Activated naive CD4-positive, alpha-beta T cell treated with anti-CD3 and anti-CD28 coated beads, Interleukin-2, amount 10 ng/mL, durations not matched to agents 7 days and 5 days (primary cell): ENCODE measurements at regions not wholly inside any gene's neighbourhood (a gene's known extent, or its start where the extent isn't known, plus 50 kb on each side); places are given as distances from the start of the nearest gene placed in this dataset.

Experiments
- CTCF ChIA-PET: fragments of 350-600 bp; sonication (Branson Sonifier 250); formaldehyde crosslinking; loops from one replicate; lab custom pipeline; 2021; ENCODE audit warnings: antibody characterized with exemption; lab: Charles Lee
- DNase-seq: peaks from one replicate; pipeline ENCODE4 v3.0.0-alpha.2; 2020
- H3K27ac Mint-ChIP-seq: one replicate; pipeline ENCODE4 v1.8.0; 2021; ENCODE audit warnings: mild to moderate bottlenecking, moderate library complexity, mixed read lengths
- H3K27me3 Mint-ChIP-seq: one replicate; pipeline ENCODE4 v1.8.0; 2021; ENCODE audit warnings: mild to moderate bottlenecking, mixed read lengths
- H3K36me3 Mint-ChIP-seq: one replicate; pipeline ENCODE4 v1.8.0; 2021; ENCODE audit warnings: mixed read lengths
- H3K4me1 Mint-ChIP-seq: one replicate; pipeline ENCODE4 v1.8.0; 2021; ENCODE audit warnings: mixed read lengths
- H3K4me3 Mint-ChIP-seq: one replicate; pipeline ENCODE4 v1.8.0; 2021; ENCODE audit warnings: mild to moderate bottlenecking, moderate library complexity, mixed read lengths
- H3K9me3 Mint-ChIP-seq: one replicate; pipeline ENCODE4 v1.8.0; 2021; ENCODE audit warnings: mixed read lengths

GRCh38 chr2:46825939-46826568 lies 89.6 kb downstream of the MCFD2 start:
- Mint-ChIP-seq H3K9me3 (no peaks in the 10 kb centered on the region), H3K4me1 (no peaks in the 10 kb centered on the region), H3K27me3 (peaks cover 35% of the 10 kb centered on the region), H3K4me3 (no peak overlapping the region), H3K27ac (no peak overlapping the region), H3K36me3 (no peaks in the 10 kb centered on the region)
- CTCF ChIA-PET: no interaction called here
- DNase-seq: no peak

GRCh38 chr2:46825231-46825938 lies 90.2 kb downstream of the MCFD2 start:
- no peak overlapping the region for H3K4me3 Mint-ChIP-seq
- CTCF ChIA-PET: no interaction called here
- no peaks in the 10 kb centered on the region for H3K4me1 Mint-ChIP-seq
- no peaks in the 10 kb centered on the region for H3K36me3 Mint-ChIP-seq
- DNase-seq: no peak
- no peak overlapping the region for H3K27ac Mint-ChIP-seq
- H3K9me3 Mint-ChIP-seq: no peaks in the 10 kb centered on the region
- peaks cover 36% of the 10 kb centered on the region for H3K27me3 Mint-ChIP-seq

DNA sequence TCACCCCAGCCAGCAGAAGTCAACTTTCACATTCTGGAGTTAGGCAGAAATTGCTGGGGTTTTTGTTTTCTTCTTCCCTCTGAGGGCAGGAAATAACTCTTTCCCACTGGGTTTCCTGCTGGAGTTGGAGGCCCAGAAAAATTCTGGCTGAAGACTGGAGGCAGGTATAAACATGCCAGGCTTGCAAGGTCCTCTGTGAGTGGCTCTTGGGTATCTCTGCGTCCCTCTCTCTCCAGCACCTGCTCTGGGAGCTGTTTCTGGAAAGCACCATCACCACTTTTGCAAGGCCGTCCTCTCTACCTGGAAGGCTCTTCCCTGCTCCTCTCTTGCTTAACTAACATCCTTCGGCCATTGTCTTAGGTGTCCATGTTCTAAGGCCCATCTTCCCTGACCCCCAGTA lies 91.0 kb downstream of the MCFD2 start:
- no peak for DNase-seq
- Mint-ChIP-seq H3K9me3 (no peaks in the 10 kb centered on the region), H3K27ac (no peak overlapping the region), H3K4me1 (no peaks in the 10 kb centered on the region), H3K4me3 (no peak overlapping the region), H3K27me3 (peaks cover 36% of the 10 kb centered on the region), H3K36me3 (no peaks in the 10 kb centered on the region)
- CTCF ChIA-PET: no interaction called here

DNA sequence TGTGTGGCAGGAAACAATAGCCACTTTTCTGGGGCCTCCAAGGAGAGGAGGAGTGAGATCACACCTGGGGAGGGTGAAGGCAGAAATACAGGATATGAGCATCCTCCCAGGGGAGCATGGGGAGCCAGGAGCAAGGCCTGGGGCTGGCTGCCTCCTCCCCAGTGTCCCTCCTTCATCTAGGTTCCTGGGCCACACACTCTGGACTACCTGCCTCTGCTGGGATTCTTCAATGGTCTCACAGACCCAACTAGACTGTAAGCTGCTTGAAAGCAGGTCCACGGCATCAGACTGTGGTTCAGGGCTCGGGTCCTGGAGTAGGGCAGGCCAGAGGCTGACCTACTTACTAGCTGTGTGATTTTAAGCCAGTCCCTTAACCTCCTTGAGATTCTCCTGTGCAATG lies 94.0 kb downstream of the MCFD2 start:
- no peaks in the 10 kb centered on the region for H3K36me3 Mint-ChIP-seq
- H3K9me3 Mint-ChIP-seq: no peaks in the 10 kb centered on the region
- no peak overlapping the region for H3K27ac Mint-ChIP-seq
- CTCF ChIA-PET: no interaction called here
- peaks cover 27% of the 10 kb centered on the region for H3K27me3 Mint-ChIP-seq
- H3K4me1 Mint-ChIP-seq: no peaks in the 10 kb centered on the region
- H3K4me3 Mint-ChIP-seq: no peak overlapping the region
- DNase-seq: no peak

- no peaks in the 10 kb centered on the region for H3K36me3 Mint-ChIP-seq
- CTCF ChIA-PET: no interaction called here
- H3K27ac Mint-ChIP-seq: no peak overlapping the region
- no peak for DNase-seq
- H3K9me3 Mint-ChIP-seq: no peaks in the 10 kb centered on the region
- H3K4me3 Mint-ChIP-seq: no peak overlapping the region
- H3K4me1 Mint-ChIP-seq: no peaks in the 10 kb centered on the region
- H3K27me3 Mint-ChIP-seq: peaks cover 33% of the 10 kb centered on the region
Measured at GRCh38 chr2:46818819-46819218, 96.8 kb downstream of the MCFD2 start.

GRCh38 chr2:46818141-46818621 lies 97.4 kb downstream of the MCFD2 start:
- Mint-ChIP-seq H3K27ac (no peak overlapping the region), H3K36me3 (no peaks in the 10 kb centered on the region), H3K9me3 (no peaks in the 10 kb centered on the region), H3K4me3 (no peak overlapping the region), H3K27me3 (peaks cover 33% of the 10 kb centered on the region), H3K4me1 (no peaks in the 10 kb centered on the region)
- no peak for DNase-seq
- CTCF ChIA-PET: no interaction called here

GRCh38 chr2:46816846-46817726 lies 98.5 kb downstream of the MCFD2 start:
- Mint-ChIP-seq H3K4me3 (no peak overlapping the region), H3K27me3 (peaks cover 37% of the 10 kb centered on the region), H3K36me3 (no peaks in the 10 kb centered on the region), H3K4me1 (no peaks in the 10 kb centered on the region), H3K27ac (no peak overlapping the region), H3K9me3 (no peaks in the 10 kb centered on the region)
- DNase-seq: no peak
- CTCF ChIA-PET: interaction anchor here (1.1 kb wide), 1 partner anchor 13 kb away, joined by 3 read pairs; no protein-coding TSS in a partner anchor

- H3K4me3 Mint-ChIP-seq: no peak overlapping the region
- H3K4me1 Mint-ChIP-seq: no peaks in the 10 kb centered on the region
- no peak overlapping the region for H3K27ac Mint-ChIP-seq
- CTCF ChIA-PET: interaction anchor here (1.1 kb wide), 1 partner anchor 14 kb away, joined by 3 read pairs; no protein-coding TSS in a partner anchor
- no peaks in the 10 kb centered on the region for H3K36me3 Mint-ChIP-seq
- no peaks in the 10 kb centered on the region for H3K9me3 Mint-ChIP-seq
- no peak for DNase-seq
- peaks cover 40% of the 10 kb centered on the region for H3K27me3 Mint-ChIP-seq
Measured at GRCh38 chr2:46816151-46816845, 99.3 kb downstream of the MCFD2 start.

GRCh38 chr2:46815121-46815802 lies 100.3 kb downstream of the MCFD2 start:
- H3K27ac Mint-ChIP-seq: no peak overlapping the region
- no peaks in the 10 kb centered on the region for H3K4me1 Mint-ChIP-seq
- no peaks in the 10 kb centered on the region for H3K9me3 Mint-ChIP-seq
- DNase-seq: no peak
- no peaks in the 10 kb centered on the region for H3K36me3 Mint-ChIP-seq
- H3K4me3 Mint-ChIP-seq: no peak overlapping the region
- peaks cover 37% of the 10 kb centered on the region for H3K27me3 Mint-ChIP-seq
- CTCF ChIA-PET: no interaction called here

GRCh38 chr2:46814160-46814961 lies 101.2 kb downstream of the MCFD2 start:
- no peak for DNase-seq
- CTCF ChIA-PET: no interaction called here
- no peaks in the 10 kb centered on the region for H3K9me3 Mint-ChIP-seq
- peaks cover 37% of the 10 kb centered on the region for H3K27me3 Mint-ChIP-seq
- no peaks in the 10 kb centered on the region for H3K36me3 Mint-ChIP-seq
- H3K4me3 Mint-ChIP-seq: no peak overlapping the region
- H3K4me1 Mint-ChIP-seq: no peaks in the 10 kb centered on the region
- no peak overlapping the region for H3K27ac Mint-ChIP-seq

DNA sequence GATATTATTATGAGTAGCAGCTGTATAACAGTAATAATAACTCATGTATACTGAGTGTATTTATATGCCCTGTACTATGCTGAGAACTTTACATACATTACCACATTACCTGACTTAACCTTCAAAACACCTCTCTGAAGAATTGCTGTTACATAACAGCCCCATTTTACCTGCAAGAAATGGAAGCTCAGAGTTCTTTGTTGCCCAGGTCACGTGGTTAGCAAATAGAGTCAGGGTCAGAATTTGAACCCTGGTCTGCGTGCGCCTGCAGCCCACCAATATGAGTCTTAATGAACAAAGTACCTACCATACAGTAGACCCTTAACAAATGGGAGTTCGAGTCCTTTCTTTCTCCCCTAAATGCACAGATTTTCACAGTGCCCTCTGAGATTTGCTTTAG lies 101.9 kb downstream of the MCFD2 start:
- Mint-ChIP-seq H3K36me3 (no peaks in the 10 kb centered on the region), H3K4me3 (no peak overlapping the region), H3K4me1 (no peaks in the 10 kb centered on the region), H3K27me3 (peaks cover 41% of the 10 kb centered on the region), H3K27ac (no peak overlapping the region), H3K9me3 (no peaks in the 10 kb centered on the region)
- no peak for DNase-seq
- CTCF ChIA-PET: no interaction called here

GRCh38 chr2:46813020-46813415 lies 102.6 kb downstream of the MCFD2 start:
- no peak for DNase-seq
- H3K36me3 Mint-ChIP-seq: no peaks in the 10 kb centered on the region
- H3K4me3 Mint-ChIP-seq: no peak overlapping the region
- peaks cover 41% of the 10 kb centered on the region for H3K27me3 Mint-ChIP-seq
- no peaks in the 10 kb centered on the region for H3K4me1 Mint-ChIP-seq
- H3K27ac Mint-ChIP-seq: no peak overlapping the region
- no peaks in the 10 kb centered on the region for H3K9me3 Mint-ChIP-seq
- CTCF ChIA-PET: no interaction called here
